HEK293 (cell line): ENCODE measurements at regions not wholly inside any gene's neighbourhood (a gene's known extent, or its start where the extent isn't known, plus 50 kb on each side); places are given as distances from the start of the nearest gene placed in this dataset.

Experiments
- CTCF ChIA-PET: fragments of 350-600 bp; formaldehyde crosslinking; extraction: SDS; loops from one replicate; lab custom pipeline; 2021; ENCODE audit warnings: antibody characterized with exemption; lab: Yijun Ruan, JAX
- POLR2A ChIA-PET: fragments of 300-600 bp; formaldehyde crosslinking; extraction: SDS; loops from one replicate; lab custom pipeline; 2020; ENCODE audit warnings: antibody characterized with exemption, inconsistent platforms; lab: Yijun Ruan, JAX
- H3K27ac ChIP-seq: fragments of 200-500 bp; sonication (Bioruptor generic); 2 replicates; pipeline ENCODE4 v1.5.1; 2014; ENCODE audit warnings: low read depth, low read length, control low read depth, inconsistent platforms; ENCODE audit errors: extremely low read depth
- H3K36me3 ChIP-seq, 2 experiments: fragments of 200-500 bp in 1 of 2; sonication (Bioruptor generic) in 1 of 2; 1 replicate in 1 of 2; 2 replicates in 1 of 2; pipeline ENCODE4 v1.5.1; 2014 to 2017; ENCODE audit warnings: inconsistent platforms in 2 of 2, low read length in 2 of 2; ENCODE audit not compliant: control insufficient read depth in 2 of 2, insufficient read depth in 1 of 2
- H3K4me1 ChIP-seq: fragments of 200-500 bp; sonication (Bioruptor generic); 2 replicates; pipeline ENCODE4 v1.5.1; 2014; ENCODE audit warnings: mild to moderate bottlenecking, low read length, inconsistent platforms; ENCODE audit not compliant: control insufficient read depth, insufficient read depth
- H3K4me3 ChIP-seq: 2 replicates; pipeline ENCODE4 v1.5.1; 2011; ENCODE audit warnings: low read depth, mild to moderate bottlenecking, control low read depth, low read length, moderate library complexity
- H3K9me3 ChIP-seq: fragments of 200-500 bp; sonication (Bioruptor generic); 2 replicates; pipeline ENCODE4 v1.5.1; 2014; ENCODE audit warnings: low read depth, low read length, inconsistent platforms; ENCODE audit not compliant: control insufficient read depth, insufficient read depth
- AEBP2 ChIP-seq: fragments of 450-650 bp; formaldehyde crosslinking; IDR thresholded peaks from 2 replicates; pipeline ENCODE4 v1.5.1; 2016; ENCODE audit warnings: missing biosample characterization, missing genetic modification characterization, borderline replicate concordance
- CTCF ChIP-seq: fragments of 450-650 bp; formaldehyde crosslinking; IDR thresholded peaks from 2 replicates; pipeline ENCODE4 v1.5.1; 2016; ENCODE audit warnings: missing biosample characterization, missing genetic modification characterization
- GLIS2 ChIP-seq: fragments of 450-650 bp; formaldehyde crosslinking; IDR thresholded peaks from 2 replicates; pipeline ENCODE4 v1.5.1; 2016; ENCODE audit warnings: missing biosample characterization, missing genetic modification characterization
- KLF17 ChIP-seq: fragments of 450-650 bp; formaldehyde crosslinking; IDR thresholded peaks from 2 replicates; pipeline ENCODE4 v1.5.1; 2016; ENCODE audit warnings: missing biosample characterization, missing genetic modification characterization
- SP2 ChIP-seq: fragments of 450-650 bp; formaldehyde crosslinking; IDR thresholded peaks from 2 replicates; pipeline ENCODE4 v1.5.1; 2016; ENCODE audit warnings: missing biosample characterization, missing genetic modification characterization
- SP7 ChIP-seq: fragments of 450-650 bp; formaldehyde crosslinking; IDR thresholded peaks from 2 replicates; pipeline ENCODE4 v1.5.1; 2016; ENCODE audit warnings: missing biosample characterization, missing genetic modification characterization
- ZBTB21 ChIP-seq: fragments of 450-650 bp; formaldehyde crosslinking; IDR thresholded peaks from 2 replicates; pipeline ENCODE4 v1.5.1; 2017; ENCODE audit warnings: missing biosample characterization, missing genetic modification characterization
- ZFP3 ChIP-seq: fragments of 450-650 bp; formaldehyde crosslinking; IDR thresholded peaks from 2 replicates; pipeline ENCODE4 v1.5.1; 2016; ENCODE audit warnings: low read depth, missing biosample characterization, missing genetic modification characterization
- ZIC2 ChIP-seq: fragments of 450-650 bp; formaldehyde crosslinking; IDR thresholded peaks from 2 replicates; pipeline ENCODE4 v1.5.1; 2016; ENCODE audit warnings: missing biosample characterization, missing genetic modification characterization
- ZNF132 ChIP-seq: fragments of 450-650 bp; formaldehyde crosslinking; IDR thresholded peaks from 2 replicates; pipeline ENCODE4 v1.5.1; 2017; ENCODE audit warnings: missing biosample characterization, missing genetic modification characterization, borderline replicate concordance
- ZNF133 ChIP-seq: fragments of 450-650 bp; formaldehyde crosslinking; IDR thresholded peaks from 2 replicates; pipeline ENCODE4 v1.5.1; 2016; ENCODE audit warnings: missing biosample characterization, missing genetic modification characterization
- ZNF354C ChIP-seq: fragments of 450-650 bp; formaldehyde crosslinking; IDR thresholded peaks from 2 replicates; pipeline ENCODE4 v1.5.1; 2016; ENCODE audit warnings: missing biosample characterization, missing genetic modification characterization, low read depth, borderline replicate concordance
- ZNF362 ChIP-seq: fragments of 450-650 bp; formaldehyde crosslinking; IDR thresholded peaks from 2 replicates; pipeline ENCODE4 v1.5.1; 2016; ENCODE audit warnings: missing biosample characterization, missing genetic modification characterization
- ZNF391 ChIP-seq: fragments of 450-650 bp; formaldehyde crosslinking; IDR thresholded peaks from 2 replicates; pipeline ENCODE4 v1.5.1; 2016; ENCODE audit warnings: low read depth, missing biosample characterization, missing genetic modification characterization, borderline replicate concordance
- ZNF398 ChIP-seq: fragments of 450-650 bp; formaldehyde crosslinking; IDR thresholded peaks from 2 replicates; pipeline ENCODE4 v1.5.1; 2017; ENCODE audit warnings: missing biosample characterization, missing genetic modification characterization
- ZNF555 ChIP-seq: fragments of 450-650 bp; formaldehyde crosslinking; conservative IDR thresholded peaks from 2 replicates; pipeline ENCODE4 v1.5.1; 2017; ENCODE audit warnings: missing biosample characterization, mild to moderate bottlenecking, missing genetic modification characterization, inconsistent platforms
- ZNF624 ChIP-seq: fragments of 450-650 bp; formaldehyde crosslinking; IDR thresholded peaks from 2 replicates; pipeline ENCODE4 v1.5.1; 2017; ENCODE audit warnings: missing biosample characterization, missing genetic modification characterization
- ZNF639 ChIP-seq: fragments of 450-650 bp; formaldehyde crosslinking; IDR thresholded peaks from 2 replicates; pipeline ENCODE4 v1.5.1; 2016; ENCODE audit warnings: missing biosample characterization, missing genetic modification characterization
- ZNF645 ChIP-seq: fragments of 450-650 bp; formaldehyde crosslinking; IDR thresholded peaks from 2 replicates; pipeline ENCODE4; 2016; ENCODE audit warnings: missing biosample characterization, missing genetic modification characterization
- ZNF654 ChIP-seq: fragments of 450-650 bp; formaldehyde crosslinking; IDR thresholded peaks from 2 replicates; pipeline ENCODE4 v1.5.1; 2016; ENCODE audit warnings: low read depth, missing biosample characterization, missing genetic modification characterization
- ZNF785 ChIP-seq: fragments of 450-650 bp; formaldehyde crosslinking; IDR thresholded peaks from 2 replicates; pipeline ENCODE4 v1.5.1; 2016; ENCODE audit warnings: missing biosample characterization, missing genetic modification characterization

- TF ChIP-seq ZNF362 (tag by site-specific recombination) (no peak), ZNF555 (tag by site-specific recombination) (no peak), ZNF645 (tag by site-specific recombination) (no peak)
These were observed 198.2 kb upstream of the ARSJ start (continued) for GRCh38 chr4:114177628-114178027.

- CTCF ChIA-PET: interaction anchor here (0.6 to 0.7 kb wide), 2 partner anchors 180 to 235 kb away, joined by 3 to 4 read pairs; no protein-coding TSS in a partner anchor
- POLR2A ChIA-PET: no interaction called here
- H3K27ac ChIP-seq: no peak overlapping the region
- no peaks in the 10 kb centered on the region for H3K9me3 ChIP-seq
- TF ChIP-seq ZNF785 (tag by site-specific recombination) (no peak), ZNF132 (no peak), ZBTB21 (no peak), ZFP3 (tag by site-specific recombination) (no peak), ZIC2 (tag by site-specific recombination) (no peak), SP2 (no peak), KLF17 (tag by site-specific recombination) (no peak)
- H3K4me3 ChIP-seq: no peak overlapping the region
- H3K36me3 ChIP-seq: no peaks in the 10 kb centered on the region
- H3K4me1 ChIP-seq: no peaks in the 10 kb centered on the region
These were observed 198.9 kb upstream of the ARSJ start for GRCh38 chr4:114178392-114178791.

- Histone ChIP-seq H3K36me3 (no peaks in the 10 kb centered on the region), H3K4me3 (no peak overlapping the region), H3K9me3 (no peaks in the 10 kb centered on the region), H3K4me1 (no peaks in the 10 kb centered on the region), H3K27ac (no peak overlapping the region)
- POLR2A ChIA-PET: no interaction called here
- no peak for TF ChIP-seq SP7
- 0 out of 2 replicates have a peak, but pooled peaks have one; percentile 20 for TF ChIP-seq CTCF (tag by site-specific recombination)
- peak; percentile 21; the same call in 1 of the 2 replicates for TF ChIP-seq ZNF654 (tag by site-specific recombination)
- CTCF ChIA-PET: interaction anchor here (0.6 to 1.9 kb wide), 4 partner anchors 40 to 226 kb away, joined by 3 to 5 read pairs (median 3); no protein-coding TSS in a partner anchor
These were observed 201.0 kb upstream of the ARSJ start for GRCh38 chr4:114180481-114180880.

GRCh38 chr4:114184901-114185300 is 205.5 kb upstream of the ARSJ start:
- CTCF ChIA-PET: no interaction called here
- Histone ChIP-seq H3K9me3 (no peaks in the 10 kb centered on the region), H3K27ac (no peak overlapping the region), H3K4me3 (no peak overlapping the region), H3K4me1 (no peaks in the 10 kb centered on the region), H3K36me3 (no peaks in the 10 kb centered on the region)
- POLR2A ChIA-PET: no interaction called here
- no peak for TF ChIP-seq ZNF624 (tag by site-specific recombination)
- no peak for TF ChIP-seq ZNF398 (tag by site-specific recombination)
- no peak for TF ChIP-seq AEBP2 (tag by site-specific recombination)
- TF ChIP-seq ZNF639 (tag by site-specific recombination): no peak
- no peak for TF ChIP-seq GLIS2 (tag by site-specific recombination)
- TF ChIP-seq ZNF391: no peak
- no peak for TF ChIP-seq ZNF354C (tag by site-specific recombination)
- no peak for TF ChIP-seq ZNF133
